ENCODE measurements at regions not wholly inside any gene's neighbourhood (a gene's known extent, or its start where the extent isn't known, plus 50 kb on each side); places are given as distances from the start of the nearest gene placed in this dataset.
"Not testable (repeated sequence)": the region's sequence is repeated elsewhere in the genome, so short reads cannot be mapped to it uniquely, and the experiment has no call there.

GRCh38 chr2:47295131-47295980 is 73.8 kb upstream of the EPCAM start:
- no peak for DNase-seq (ENCODE audit: low read depth in 2 of 2)

DNA sequence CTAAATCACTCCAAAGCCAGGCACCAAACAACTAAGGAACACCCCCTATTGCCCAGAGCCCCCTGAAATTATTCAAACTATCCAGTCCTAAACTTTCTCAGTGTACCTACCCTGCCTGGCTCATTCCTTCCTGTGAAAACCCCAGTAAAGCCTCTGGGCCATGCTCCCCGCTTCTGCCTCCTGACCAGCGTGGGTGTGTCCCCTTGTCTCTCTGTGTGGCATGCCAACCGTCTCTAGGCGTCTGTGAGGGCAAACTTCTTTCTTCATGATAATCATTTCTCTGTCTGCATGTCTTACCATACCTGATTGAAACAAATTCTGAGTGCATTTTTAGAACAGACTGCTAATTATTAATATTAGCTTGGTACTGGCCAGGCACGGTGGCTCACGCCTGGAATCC is 75.1 kb upstream of the EPCAM start:
- DNase-seq (ENCODE audit: low read depth in 2 of 2) = no peak

DNA sequence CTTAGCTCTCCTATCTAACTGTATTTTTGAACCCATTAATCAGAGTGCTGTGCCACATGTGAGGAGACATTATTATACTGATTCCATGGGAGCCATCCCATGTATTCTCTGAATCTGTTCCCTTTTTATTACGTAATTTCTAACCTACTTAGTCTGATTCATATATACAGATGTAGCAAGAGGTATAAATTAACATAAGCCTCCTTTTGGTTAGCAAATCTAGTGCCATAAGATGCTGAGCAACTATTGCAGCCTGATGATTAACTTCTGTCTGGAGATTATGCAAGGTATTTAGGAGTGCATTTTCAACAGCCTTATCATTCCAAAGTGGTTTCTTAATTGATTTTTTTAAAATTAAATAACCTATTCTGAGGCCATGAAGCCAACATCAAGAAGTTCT is 80.2 kb upstream of the EPCAM start:
- no peak for DNase-seq (ENCODE audit: low read depth in 2 of 2)

- DNase-seq (ENCODE audit: low read depth in 2 of 2) = no peak
Measured at GRCh38 chr2:47283659-47284058, 85.5 kb upstream of the EPCAM start.

DNA sequence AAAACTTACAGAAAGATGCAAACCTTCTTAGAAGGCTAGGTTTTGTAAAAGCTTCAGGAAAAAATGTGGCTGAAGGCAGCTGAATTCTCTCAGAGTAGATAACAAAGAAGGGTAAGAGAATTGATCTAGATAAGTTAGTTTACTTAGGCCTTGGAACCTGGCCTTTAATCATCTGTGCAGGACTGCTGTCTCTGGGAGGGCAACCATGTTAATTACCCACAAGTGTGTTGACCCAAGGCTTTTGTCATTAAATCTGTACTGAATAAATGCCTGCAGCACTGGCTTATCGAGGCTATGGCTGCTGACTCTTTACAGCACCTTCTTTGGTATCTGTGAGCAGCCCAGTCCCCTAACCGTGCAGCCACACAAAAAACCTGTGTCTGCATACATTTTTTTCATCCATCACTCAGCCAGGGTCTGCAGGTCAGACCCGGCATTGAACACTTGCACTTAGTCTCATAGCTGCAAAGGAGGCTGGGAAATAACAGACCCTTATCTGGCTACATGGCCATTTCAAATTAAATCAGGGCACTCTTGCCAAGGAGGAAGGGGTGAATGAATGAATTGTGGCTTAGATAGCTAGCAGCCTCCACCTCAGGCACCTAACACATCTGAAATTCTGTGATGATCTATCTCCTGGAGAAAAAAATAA is 86.4 kb upstream of the EPCAM start:
- DNase-seq (ENCODE audit: low read depth in 2 of 2) = no peak

DNA sequence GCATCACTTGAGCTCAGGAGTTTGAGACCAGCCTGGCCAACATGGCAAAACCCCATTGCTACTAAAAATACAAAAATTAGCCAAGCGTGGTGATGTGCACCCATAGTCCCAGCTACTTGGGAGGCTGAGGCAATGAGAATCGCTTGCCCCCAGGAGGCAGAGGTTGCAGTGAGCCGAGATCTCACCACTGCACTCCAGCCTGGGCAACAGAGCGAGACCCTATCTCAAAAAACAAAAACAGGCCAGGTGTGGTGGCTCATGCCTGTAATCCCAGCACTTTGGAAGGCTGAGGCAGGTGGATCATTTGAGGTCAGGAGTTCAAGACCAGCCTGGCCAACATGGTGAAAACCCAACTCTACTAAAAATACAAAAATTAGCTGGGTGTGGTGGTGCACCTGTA is 89.6 kb upstream of the EPCAM start:
- not testable (repeated sequence) for DNase-seq (ENCODE audit: low read depth in 2 of 2)

DNA sequence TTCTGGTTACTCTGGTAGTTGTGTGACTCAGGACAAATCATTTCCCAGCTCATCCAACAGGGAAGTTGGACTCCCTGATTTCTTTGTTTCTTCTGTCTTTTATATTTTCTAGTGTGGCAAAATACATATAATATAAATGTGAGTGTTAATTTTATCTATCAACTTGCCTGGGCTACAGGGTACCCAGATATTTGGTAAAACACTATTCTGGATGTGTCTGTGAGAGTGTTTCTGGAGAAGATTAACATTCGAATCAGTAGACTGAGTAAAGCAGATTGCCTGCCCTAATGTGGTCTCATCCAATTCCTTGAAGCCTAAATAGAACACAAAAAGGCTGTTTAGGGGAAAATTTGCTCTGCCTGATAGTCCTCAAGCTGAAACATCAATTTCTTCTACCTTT is 91.1 kb upstream of the EPCAM start:
- DNase-seq (ENCODE audit: low read depth in 2 of 2) = no peak

DNA sequence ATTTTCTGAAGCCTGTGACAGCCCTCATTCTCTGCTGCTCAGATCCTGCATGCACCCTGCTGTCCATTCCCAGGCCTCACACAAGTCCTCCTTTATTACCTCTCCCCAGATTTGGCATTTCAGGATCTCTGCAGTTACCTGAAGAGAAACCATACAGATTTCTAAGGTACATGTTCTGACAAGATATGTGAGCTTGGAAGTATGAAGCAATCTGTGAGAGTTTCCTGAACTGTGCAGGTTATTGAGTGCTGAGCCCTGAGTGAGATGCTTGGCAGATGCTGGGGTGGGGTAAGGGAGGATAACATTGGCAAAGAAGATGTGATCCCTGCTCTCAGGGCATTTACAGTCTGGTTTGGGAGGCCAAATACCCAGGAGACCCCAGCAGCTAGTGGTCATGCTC is 91.9 kb upstream of the EPCAM start:
- no peak for DNase-seq (ENCODE audit: low read depth in 2 of 2)

DNA sequence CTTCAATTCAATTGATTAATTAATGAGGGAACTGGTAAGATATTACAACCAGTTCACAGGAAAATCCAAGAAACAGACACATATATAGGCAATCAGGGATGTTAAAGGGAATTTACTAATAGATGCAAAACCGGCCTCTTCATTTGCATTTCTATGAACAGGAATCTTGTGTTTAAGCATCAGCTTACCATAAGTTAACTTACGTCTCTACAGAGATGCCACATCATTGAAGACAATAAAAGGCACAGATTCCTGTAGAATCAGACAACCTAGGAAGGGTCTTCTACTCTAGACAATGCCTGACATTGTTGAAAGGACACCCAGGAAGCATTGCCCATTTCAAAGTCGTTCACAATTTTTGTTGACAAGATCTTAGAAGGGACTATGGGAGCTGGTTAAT is 93.0 kb upstream of the EPCAM start:
- no peak for DNase-seq (ENCODE audit: low read depth in 2 of 2)

DNA sequence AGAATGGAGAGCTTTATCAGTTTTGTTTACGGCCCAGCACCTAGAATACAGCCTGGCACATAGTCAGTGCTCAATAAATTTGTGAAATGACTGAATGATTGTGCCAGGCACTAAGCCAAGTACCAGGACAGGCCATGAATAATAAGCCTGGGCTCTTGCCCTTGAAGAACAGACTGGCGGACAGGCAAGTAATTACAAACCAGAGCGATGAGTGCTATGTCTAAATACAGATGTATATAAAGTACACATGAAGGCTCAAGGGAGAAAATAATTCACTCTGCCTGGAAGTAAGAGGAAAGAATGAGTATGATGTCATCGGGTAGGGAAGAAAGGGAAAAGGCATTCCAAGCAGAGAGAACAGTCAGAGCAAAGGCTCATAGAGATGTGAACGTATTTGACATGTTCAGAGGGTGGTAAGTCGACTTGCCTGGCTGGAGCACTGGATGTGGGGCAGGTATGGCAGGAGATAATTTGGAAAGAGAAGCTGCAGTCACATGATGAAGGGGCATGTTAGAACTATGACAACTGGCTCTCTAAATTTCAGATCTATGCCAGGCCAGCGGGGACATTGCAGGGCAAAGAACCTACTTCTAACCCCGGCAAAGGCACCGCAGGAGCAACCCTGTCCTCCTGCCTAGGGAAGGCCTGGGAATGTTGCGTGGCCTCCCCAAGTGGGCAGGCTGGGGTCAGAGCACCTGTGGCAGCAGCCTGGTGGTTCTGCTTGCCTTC is 94.9 kb upstream of the EPCAM start:
- DNase-seq (ENCODE audit: low read depth in 2 of 2) = no peak

DNA sequence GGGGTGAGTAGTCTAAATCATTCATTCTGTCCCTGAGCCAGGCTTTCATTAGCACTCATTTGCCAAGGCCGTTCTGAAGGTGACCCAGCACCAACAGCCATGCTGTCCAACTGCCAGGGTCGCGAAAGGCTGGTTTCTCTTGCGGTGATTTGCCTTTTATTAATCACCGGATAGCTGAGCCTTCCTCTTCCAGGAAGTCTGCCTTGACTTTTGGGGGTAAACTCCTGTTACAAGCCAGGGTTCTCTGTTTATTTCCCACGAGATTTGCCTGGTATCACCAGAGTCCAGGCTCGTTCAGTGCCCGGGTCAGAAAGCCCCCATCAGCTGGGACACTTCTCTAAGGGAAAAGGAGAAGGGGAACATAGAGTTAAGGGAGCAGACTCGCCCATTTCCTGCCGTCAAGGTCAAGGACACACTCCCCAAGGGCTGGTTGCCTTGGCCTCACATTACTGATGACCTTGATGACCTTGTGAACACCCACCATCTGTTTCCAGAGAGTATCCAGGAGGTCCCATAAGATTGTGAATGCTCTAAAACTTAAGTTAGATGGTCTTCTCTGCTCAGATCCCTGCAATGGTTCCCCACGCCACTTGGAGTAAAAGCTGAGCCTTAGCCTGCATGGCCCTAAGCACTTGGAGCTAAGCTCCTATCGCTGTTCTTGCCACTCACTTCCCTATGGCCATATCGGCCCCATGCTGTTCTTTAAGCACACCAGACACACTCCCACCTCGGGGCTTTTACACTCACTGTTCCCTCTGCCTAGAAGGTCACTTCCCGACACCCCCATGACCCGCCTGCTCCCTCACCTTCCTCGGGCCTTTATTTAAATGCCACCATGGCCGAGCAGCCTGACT is 96.0 kb upstream of the EPCAM start:
- DNase-seq (ENCODE audit: low read depth in 2 of 2) = no peak

DNA sequence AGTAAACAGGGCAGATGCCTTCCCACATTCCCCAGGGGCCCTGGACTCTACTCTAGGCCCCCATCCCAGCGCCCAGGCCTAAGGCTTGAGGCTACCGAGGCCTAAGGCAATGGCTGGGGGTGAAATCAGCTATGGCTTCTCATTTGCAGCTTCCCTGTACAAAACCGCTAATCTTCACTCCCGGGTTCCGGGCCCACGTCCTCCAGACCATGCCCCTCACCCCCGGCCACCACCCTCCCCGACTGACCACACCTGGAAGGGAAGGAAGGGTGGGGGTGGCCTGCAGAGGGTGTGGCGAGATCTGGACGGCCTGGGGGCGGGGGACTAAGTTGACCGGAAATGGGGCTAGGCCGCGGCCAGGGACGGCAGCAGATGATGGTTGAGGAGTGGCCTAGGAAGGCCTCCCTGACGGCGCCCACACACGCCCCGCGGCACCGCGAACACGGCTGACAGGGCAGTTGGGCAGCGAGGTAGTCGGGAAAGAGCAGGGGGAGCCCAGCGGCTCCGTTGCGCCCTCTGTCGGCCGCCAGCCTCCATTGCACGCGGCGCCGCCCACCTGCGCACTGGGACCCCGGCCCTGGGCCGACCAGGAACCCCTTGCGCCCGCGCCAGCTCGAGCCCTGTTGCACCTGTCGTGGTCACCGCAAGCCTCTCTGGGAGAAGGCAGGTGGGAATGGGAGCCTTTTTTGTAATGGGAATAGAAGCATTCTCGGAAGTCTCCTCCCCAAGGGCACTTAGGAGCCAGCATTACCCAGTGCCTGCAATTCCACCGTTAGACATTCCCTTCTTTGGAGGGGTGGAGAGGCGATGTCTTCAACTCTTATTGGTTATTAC is 95.9 kb upstream of the CALM2 start:
- DNase-seq (ENCODE audit: low read depth in 2 of 2) = peak; percentile 25 to 27

DNA sequence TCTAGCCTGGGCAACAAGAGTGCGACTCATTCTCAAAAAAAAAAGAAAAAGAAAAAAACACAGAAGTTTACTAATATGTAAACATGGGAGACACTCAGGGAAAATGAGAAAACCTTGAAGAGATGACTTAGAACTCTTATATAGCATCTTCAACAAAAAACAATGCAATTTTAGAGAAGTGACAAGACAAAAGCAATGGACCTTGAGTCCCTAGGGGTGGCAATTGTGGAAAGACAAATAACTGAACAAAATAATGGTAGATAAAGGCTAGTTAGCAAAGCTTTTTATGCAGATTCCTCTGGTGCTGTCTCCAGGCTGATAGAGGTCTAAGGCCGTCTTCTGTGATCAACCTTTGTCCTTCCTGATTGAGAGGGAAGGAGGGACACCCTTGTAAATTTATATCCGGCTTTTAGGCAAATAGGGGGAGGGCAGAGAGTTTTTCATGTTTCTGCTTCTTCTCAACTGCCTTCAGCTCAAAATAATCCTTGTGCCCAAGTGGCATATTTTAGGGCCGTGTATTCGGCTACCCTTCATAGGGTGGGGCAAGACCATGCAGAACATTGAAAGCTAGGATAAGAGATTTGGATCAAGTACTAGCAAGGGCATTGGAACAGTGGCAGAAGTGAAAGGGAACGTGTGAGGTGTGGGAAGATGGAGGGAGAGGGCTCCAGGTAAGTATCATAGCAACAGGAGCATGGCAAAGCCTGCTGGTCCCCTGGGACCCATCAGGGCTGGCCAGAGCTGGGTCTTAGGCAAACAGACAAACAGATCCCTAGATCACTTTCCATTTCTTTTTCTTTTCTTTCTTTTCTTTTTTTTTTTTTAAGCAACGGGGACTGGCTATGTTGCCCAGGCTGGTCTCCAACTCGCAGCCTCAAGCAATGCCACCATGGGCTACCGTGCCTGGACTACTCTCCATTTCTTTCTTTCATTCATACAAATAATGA is 95.0 kb upstream of the CALM2 start:
- DNase-seq (ENCODE audit: low read depth in 2 of 2) = no peak

- DNase-seq (ENCODE audit: low read depth in 2 of 2) = no peak
Measured at GRCh38 chr2:47270421-47270820, 94.1 kb upstream of the CALM2 start.

GRCh38 chr2:47269316-47270232 is 93.3 kb upstream of the CALM2 start:
- DNase-seq (ENCODE audit: low read depth in 2 of 2) = no peak

- DNase-seq (ENCODE audit: low read depth in 2 of 2) = no peak
Measured at GRCh38 chr2:47267711-47268086, 91.4 kb upstream of the CALM2 start.

- no peak for DNase-seq (ENCODE audit: low read depth in 2 of 2)
Measured at GRCh38 chr2:47266939-47267710, 90.8 kb upstream of the CALM2 start.

DNA sequence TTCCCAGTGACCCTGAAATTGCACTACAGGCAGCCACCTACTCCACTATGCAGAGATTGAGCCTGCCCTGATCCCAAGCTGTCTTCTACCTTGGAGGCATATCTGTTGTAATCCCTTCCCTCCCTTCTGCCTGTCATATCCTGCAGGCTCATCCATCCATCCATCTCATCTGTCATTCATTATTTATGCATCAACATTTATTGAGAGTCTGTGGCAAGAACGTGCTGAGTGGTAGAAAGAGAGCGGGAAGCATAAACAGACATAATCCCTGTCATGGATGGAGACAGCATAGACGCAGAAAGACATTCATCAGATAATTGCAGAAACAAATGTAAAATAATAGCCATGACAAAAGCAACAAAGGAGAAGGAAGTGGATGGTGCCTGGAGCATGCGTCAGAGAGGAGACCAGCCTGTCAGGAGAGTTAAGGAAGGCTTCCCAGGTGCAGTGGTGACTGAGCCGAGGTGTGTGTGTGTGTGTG is 89.5 kb upstream of the CALM2 start:
- DNase-seq (ENCODE audit: low read depth in 2 of 2) = no peak
